GM18505 (cell line): ENCODE measurements at regions not wholly inside any gene's neighbourhood (a gene's known extent, or its start where the extent isn't known, plus 50 kb on each side); places are given as distances from the start of the nearest gene placed in this dataset.
"Not testable (repeated sequence)": the region's sequence is repeated elsewhere in the genome, so short reads cannot be mapped to it uniquely, and the experiment has no call there.

Experiments
- ATAC-seq: cut with Tn5 transposase; IDR thresholded peaks from one replicate; pipeline ENCODE4 v1.9.1; 2021; ENCODE audit not compliant: unreplicated experiment
- POLR2A ChIP-seq: IDR thresholded peaks from 4 replicates; pipeline ENCODE4 v1.6.1; 2011; ENCODE audit warnings: borderline replicate concordance; ENCODE audit not compliant: insufficient read depth, insufficient read length; ENCODE audit errors: extremely low read depth

DNA sequence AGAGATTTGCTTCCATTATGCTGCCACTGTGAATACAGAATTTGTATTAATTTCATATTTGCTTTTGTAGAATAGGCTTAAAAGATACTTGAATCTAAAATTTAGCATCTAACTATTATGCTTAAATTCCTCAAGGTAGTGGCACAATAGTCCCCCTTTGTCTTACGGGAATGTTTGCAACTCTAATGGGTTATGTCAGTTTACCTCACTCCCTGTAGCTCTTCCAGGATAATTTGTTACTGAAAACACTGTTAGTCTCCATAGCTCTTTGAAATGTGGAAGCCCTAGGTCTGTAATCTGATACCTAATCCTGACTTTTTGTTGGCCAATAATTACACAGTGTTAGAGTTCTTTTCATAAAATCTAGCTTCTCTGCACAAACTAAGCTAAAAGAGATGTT, 433.4 kb downstream of the PYDC2 start:
- TF ChIP-seq POLR2A: no peak
- ATAC-seq: no peak

DNA sequence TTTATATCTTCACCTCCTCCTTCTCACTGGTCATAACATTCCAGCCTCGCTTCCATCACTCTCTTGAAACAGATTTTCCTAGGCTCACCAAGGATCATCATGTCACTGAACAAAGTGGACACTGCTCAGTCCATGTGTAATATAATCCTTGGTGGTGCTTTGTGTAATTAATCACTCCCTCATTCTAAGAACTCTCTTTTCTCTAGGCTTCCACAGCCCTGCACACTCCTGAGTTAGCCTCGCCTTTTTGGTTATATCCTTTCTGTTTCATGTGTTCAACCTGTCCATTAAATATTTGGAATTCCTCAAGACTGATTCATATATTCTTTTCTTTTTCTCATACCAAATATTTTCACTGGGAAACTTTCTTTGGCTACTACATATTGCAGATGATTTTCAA, 440.8 kb downstream of the PYDC2 start:
- no peak for ATAC-seq
- TF ChIP-seq POLR2A: no peak

- no peak for TF ChIP-seq POLR2A
Measured at GRCh38 chr3:191912616-191913204, 451.7 kb downstream of the PYDC2 start.

GRCh38 chr3:191915712-191916111, 454.7 kb downstream of the PYDC2 start:
- no peak for TF ChIP-seq POLR2A
- no peak for ATAC-seq

More at GRCh38 chr3:191912616-191913204, 451.7 kb downstream of the PYDC2 start:
- ATAC-seq: no peak

DNA sequence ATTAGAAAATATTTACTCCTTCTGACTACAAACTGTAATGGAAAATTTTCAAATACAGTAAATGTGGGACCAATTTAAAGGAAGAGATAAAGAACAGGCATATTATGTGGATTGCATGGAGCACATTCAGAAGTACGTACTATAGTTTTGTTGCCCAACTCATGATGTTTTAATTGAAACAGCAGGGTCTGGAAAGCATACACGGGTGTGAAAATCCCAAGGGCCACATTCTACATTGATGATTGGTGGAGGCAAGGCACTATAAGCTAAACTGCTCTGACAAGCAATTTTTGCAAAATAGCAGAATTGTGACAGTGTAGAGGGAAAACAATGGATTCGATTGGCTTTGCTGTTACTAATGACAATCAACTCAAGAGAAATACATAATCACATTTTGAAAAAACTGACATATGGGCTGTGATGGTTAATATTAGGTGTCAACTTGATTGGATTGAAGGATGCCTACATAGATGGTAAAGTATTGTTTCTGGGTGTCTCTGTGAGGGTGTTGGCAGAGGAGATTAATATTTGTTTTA, 458.6 kb downstream of the PYDC2 start:
- no peak for ATAC-seq
- no peak for TF ChIP-seq POLR2A

GRCh38 chr3:191922570-191922969, 461.6 kb downstream of the PYDC2 start:
- no peak for ATAC-seq
- no peak for TF ChIP-seq POLR2A

GRCh38 chr3:191927183-191927817, 466.3 kb downstream of the PYDC2 start:
- not testable (repeated sequence) for ATAC-seq

GRCh38 chr3:191927998-191928397, 467.0 kb downstream of the PYDC2 start:
- not testable (repeated sequence) for ATAC-seq

GRCh38 chr3:191944835-191945234, 483.9 kb downstream of the PYDC2 start:
- ATAC-seq: no peak
- no peak for TF ChIP-seq POLR2A

DNA sequence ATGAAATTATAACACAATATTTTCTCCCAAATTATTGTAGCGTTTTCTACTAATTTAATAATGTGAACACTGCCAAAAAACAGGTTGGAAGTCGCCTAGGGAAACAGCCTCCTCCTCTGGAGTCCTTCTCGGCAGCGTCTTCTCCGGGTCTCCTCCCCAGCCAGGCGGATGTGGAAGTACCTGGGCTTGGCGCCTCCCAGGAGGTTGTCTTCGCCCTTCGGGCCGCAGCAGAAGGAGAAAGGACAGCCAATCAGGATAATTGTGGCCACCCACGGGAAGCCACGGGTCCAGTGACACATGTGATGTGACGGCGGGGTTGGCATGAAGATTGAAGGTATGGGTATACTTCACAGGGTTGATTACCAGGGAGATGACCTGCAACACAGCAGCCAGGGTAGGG, 491.2 kb downstream of the PYDC2 start:
- no peak for ATAC-seq

DNA sequence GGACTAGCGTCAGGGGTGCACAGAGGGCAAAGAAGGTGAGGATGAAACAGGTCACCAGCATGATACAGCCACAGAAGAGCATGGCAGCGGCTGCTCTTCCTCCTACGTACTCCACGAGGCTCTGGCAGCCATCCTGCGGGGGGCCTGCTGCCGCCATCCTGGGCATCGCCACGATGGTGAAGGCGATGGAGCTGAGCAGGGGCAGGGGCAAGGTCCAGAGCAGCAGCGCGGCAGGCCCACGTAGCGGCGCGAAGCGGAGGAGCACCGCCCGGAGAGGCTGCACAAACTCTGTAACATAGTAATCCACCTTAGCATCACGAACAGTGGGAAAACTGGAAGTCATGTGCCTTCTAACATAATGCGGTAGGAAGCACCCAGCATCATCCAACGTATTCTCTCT, 491.6 kb downstream of the PYDC2 start:
- TF ChIP-seq POLR2A: no peak

More for the DNA sequence above, 491.2 kb downstream of the PYDC2 start:
- TF ChIP-seq POLR2A: no peak

GRCh38 chr3:191958980-191959671, 498.2 kb downstream of the PYDC2 start:
- no peak for TF ChIP-seq POLR2A
- ATAC-seq: no peak

More for the DNA sequence above, 491.6 kb downstream of the PYDC2 start:
- ATAC-seq: no peak

DNA sequence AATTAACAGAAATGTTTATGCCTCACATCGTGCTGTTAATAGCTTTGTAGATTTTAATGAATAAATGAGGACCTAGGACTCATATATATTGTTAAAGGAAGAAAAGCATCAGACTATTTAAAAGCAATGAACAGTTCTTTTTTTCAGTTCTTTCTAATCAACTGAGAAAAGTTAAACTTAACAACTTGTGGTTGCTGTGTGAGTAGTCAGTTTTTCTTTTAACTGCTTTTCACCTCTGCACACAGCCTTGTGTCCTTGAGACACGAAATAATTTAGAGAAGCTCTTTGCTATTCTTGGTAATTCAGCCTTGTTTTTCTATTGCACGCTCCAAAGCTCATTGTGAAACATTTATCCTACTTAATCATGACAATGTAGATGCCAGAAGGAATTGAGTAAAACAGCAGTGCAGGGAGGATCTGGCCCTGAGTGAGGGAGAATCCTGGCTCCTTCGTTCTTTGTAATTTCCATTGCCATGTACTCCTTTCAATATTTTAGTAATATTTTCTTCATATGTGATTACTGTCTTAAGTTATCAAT, 499.0 kb downstream of the PYDC2 start:
- no peak for TF ChIP-seq POLR2A
- no peak for ATAC-seq

DNA sequence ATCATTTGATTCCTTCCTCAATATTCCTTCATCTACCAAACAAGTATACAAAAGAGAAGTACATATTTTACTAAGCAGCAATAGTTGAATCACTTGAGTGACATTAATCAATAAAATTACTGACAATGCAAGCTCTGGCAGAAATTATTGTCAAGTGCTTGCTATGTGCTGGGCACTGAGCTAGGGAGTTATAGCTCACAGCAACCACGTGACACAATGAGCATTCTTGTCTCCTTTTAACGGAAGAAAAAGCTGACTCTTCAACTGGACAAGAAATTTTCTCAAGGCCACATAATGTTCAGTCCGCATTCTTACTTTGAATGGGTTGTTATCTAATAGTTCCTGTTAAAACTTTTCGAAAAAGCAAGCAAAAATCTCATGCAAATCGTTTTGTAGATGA, 500.1 kb downstream of the PYDC2 start:
- ATAC-seq: no peak
- no peak for TF ChIP-seq POLR2A
